ELR (cell line): ENCODE measurements at regions not wholly inside any gene's neighbourhood (a gene's known extent, or its start where the extent isn't known, plus 50 kb on each side); places are given as distances from the start of the nearest gene placed in this dataset.
"Not testable (repeated sequence)": the region's sequence is repeated elsewhere in the genome, so short reads cannot be mapped to it uniquely, and the experiment has no call there.

ENCODE experiments used
- DNase-seq: peaks from one replicate; pipeline ENCODE4 v3.0.0-alpha.2; 2015; ENCODE audit warnings: low read depth

DNA sequence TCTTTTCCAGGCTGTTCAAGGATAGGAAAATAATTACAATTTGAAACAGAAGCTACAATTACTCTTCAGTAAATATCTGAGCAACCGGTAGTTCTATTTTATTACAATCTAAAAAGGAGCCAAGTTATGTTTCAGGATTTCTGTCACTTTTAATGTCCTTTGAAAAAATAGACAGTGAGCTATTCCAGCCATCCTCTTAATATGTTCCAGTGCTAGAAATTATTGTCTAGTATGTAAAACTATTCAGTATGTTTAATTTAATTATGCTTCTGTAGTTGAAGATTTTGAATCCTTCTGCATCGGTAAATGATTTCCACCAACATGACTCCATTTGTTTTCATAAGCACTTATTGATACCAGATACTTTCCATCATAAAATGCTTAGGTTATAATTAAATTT lies 129.6 kb upstream of the SEMA3D start:
- no peak for DNase-seq

GRCh38 chr7:85310301-85310700 lies 123.4 kb upstream of the SEMA3D start:
- no peak for DNase-seq

DNA sequence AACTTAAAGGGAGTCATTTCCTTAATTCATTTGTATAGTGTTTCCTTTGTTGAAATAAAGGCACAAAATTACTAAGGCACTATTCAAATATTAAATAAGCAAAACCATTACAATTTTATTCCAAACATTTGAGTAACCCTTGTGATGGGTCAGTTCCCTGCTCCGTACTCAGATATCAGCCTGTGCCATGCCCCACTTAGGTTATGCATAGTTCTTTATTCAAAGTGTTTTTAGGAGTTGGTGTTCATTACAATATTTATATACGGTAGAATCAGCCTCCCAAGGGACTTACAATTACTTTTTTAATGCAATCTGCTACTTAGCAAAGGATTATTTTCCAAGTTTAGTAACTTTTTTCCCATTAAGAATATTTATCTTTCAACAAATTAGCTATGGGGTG lies 119.3 kb upstream of the SEMA3D start:
- no peak for DNase-seq

DNA sequence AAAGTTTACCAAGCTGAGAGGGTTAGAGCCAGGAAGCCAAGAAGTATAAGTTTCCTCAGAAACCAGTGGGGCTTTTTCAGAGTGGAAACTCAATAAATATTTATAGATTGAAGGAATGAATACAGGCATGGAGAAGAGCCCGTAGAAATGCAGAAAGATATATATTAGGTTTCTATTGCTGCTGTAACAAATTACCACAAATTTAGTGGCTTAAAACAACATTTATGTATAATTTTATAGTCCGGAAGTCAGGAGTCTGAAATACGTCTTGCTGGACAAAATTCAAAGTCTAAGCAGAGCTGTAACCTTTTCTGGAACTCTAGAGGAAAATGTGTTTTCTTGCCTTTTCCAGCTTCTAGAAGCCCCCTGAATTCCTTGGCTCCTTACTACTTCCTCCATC lies 107.3 kb upstream of the SEMA3D start:
- DNase-seq, result no peak

GRCh38 chr7:85292908-85293576 lies 106.2 kb upstream of the SEMA3D start:
- DNase-seq, result no peak

DNA sequence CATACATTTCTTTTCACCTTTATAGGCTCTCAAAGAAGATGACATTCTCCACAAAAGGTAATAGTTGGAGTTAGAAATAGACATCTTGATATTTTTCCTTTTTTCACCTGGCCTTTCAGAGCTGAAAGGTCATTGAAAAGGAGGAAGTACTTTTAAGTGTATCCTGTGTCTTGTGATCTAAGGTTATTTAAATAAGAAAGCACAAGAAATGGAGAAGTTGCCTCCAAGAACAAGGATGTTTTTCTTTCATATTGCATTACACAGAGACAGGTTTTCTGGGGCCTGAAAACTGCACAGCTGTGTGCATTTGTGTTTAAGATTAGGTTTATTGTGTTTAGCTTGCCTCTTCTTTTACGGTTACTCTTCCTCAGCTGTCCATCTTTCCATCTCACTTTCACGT lies 103.4 kb upstream of the SEMA3D start:
- DNase-seq, result no peak

DNA sequence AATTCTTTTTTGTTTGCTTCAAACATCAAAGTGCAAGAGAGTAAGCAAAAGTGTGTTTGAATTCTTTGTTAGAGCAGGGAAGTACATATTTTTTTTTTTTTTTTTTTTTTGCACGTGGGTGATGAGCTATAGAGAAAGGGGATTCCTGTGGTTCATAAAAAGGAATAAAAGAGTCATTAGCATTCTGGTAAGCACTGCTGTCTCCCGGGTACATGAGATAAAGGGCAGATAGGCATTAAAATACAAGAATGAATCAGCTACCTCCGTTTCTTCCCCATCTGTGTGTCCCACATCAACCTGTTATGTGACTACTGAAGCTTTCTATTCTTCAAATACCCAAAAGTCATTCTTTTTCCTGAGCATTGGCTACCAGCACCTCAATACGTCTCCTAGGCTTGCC lies 102.4 kb upstream of the SEMA3D start:
- DNase-seq, result no peak

GRCh38 chr7:85287106-85287825 lies 100.4 kb upstream of the SEMA3D start:
- peak; percentile 48 for DNase-seq

DNA sequence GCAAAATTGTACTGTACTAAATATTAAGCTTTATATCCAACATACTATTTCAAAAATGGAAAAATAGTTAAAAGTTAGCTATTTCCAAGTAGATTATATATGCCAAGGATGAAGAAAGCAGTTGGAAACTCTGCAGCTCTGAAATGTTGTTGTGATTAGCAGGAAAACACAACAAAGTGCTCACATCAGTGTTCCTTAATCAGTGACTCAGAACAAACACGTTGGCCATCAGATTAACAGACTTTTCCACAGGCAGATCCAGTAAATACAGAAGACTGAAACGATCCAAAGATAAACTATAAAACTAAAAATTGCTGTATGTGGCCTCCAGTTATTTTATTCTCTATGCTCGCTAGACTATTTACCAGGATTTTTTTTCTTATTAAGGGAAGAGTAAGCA lies 99.6 kb upstream of the SEMA3D start:
- DNase-seq, result no peak

GRCh38 chr7:85285527-85285926 lies 98.7 kb upstream of the SEMA3D start:
- no peak for DNase-seq

GRCh38 chr7:85275204-85275603 lies 88.3 kb upstream of the SEMA3D start:
- no peak for DNase-seq

DNA sequence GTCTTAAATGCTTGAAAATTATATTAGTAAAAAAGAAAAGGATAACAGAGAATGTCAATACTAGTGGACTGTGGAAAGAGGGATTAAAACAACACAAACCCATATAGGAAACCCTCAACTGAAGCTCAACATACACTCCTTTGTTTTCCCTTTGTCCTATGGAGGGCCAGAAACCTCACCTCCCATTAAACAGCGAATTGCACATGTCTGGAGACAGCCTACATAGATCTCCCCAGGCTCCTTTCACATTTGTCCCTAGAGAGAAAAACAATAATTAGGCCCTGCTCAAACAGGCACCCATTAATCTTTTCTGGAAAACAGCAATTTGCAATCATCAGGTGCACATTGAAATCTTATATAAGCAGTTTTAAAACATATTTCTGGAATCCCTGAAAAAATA lies 87.6 kb upstream of the SEMA3D start:
- DNase-seq, result no peak

GRCh38 chr7:85262891-85263290 lies 76.0 kb upstream of the SEMA3D start:
- DNase-seq, result no peak

- no peak for DNase-seq
Measured at GRCh38 chr7:85261336-85261735, 74.5 kb upstream of the SEMA3D start.

GRCh38 chr7:85249787-85250186 lies 62.9 kb upstream of the SEMA3D start:
- DNase-seq, result not testable (repeated sequence)

GRCh38 chr7:85239109-85239508 lies 52.3 kb upstream of the SEMA3D start:
- no peak for DNase-seq

DNA sequence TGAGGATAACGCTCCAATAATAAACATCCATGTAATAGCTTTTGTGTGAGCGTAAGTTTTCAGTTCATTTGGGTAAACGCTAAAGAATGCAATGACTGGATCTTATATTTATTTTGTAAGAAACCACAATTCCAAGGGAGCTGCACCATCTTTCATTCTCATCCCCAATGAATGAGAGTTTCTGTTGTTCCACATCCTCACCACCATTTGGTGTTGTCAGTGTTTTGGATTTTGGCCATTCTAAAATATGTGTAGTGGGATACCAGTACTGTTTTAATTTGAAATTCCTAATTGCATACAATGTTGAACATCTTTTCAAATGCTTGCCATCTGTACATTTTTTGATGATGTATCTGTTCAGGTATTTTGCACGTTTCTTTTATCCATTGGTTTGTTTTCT lies 50.9 kb upstream of the SEMA3D start:
- DNase-seq, result peak; percentile 62
